Stomach (tissue), 4 donors: ENCODE measurements at regions not wholly inside any gene's neighbourhood (a gene's known extent, or its start where the extent isn't known, plus 50 kb on each side); places are given as distances from the start of the nearest gene placed in this dataset.

Experiments
- EP300 ChIP-seq: sonication (generic); formaldehyde crosslinking; IDR thresholded peaks from one replicate; pipeline ENCODE4 v1.6.1; 2017; ENCODE audit warnings: antibody characterized with exemption
- POLR2A ChIP-seq, 4 donors: fragments of 450-650 bp; IDR thresholded peaks; one replicate each; pipeline ENCODE4 v1.6.1; 2016; ENCODE audit warnings: antibody characterized with exemption in 4 of 4, control low read depth in 2 of 4, mild to moderate bottlenecking in 1 of 4, moderate library complexity in 1 of 4
- TF ChIP-seq, protein P1 (sequence below), 7 experiments: fragments of 450-650 bp in 4 of 7; fragments of 200-600 bp in 3 of 7; sonication (generic) in 3 of 7; IDR thresholded peaks; one replicate each; pipeline ENCODE4 v1.5.1; 2016 to 2019; ENCODE audit warnings: antibody characterized with exemption in 7 of 7, control low read depth in 2 of 7, mild to moderate bottlenecking in 1 of 7

DNA sequence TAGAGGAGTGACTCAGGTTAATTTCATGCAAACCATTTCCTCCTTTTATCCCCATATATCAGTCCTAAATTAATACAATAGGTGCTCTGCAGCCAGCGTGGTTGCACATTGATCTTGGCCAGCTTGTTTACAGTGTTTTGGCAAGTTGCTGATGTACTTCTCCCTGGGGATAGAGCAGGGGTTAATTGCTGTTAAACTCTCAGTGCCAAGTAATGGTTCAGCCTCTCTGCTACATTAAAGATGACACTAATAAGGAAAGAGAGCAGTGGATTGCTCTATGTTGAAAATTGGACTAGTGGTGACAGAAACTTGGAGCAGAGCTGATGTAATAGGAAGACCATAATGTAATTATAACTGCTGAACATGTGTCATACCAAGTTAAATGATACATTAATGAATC is 717.5 kb downstream of the RERGL start:
- TF ChIP-seq, protein P1, sequence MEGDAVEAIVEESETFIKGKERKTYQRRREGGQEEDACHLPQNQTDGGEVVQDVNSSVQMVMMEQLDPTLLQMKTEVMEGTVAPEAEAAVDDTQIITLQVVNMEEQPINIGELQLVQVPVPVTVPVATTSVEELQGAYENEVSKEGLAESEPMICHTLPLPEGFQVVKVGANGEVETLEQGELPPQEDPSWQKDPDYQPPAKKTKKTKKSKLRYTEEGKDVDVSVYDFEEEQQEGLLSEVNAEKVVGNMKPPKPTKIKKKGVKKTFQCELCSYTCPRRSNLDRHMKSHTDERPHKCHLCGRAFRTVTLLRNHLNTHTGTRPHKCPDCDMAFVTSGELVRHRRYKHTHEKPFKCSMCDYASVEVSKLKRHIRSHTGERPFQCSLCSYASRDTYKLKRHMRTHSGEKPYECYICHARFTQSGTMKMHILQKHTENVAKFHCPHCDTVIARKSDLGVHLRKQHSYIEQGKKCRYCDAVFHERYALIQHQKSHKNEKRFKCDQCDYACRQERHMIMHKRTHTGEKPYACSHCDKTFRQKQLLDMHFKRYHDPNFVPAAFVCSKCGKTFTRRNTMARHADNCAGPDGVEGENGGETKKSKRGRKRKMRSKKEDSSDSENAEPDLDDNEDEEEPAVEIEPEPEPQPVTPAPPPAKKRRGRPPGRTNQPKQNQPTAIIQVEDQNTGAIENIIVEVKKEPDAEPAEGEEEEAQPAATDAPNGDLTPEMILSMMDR (IDR thresholded peaks at IDR 0.05), result no peak
- TF ChIP-seq EP300 (no peak), POLR2A (IDR thresholded peaks at IDR 0.05) (no peak)
